Endothelial cell of umbilical vein (primary cell): ENCODE measurements at regions not wholly inside any gene's neighbourhood (a gene's known extent, or its start where the extent isn't known, plus 50 kb on each side); places are given as distances from the start of the nearest gene placed in this dataset.

ENCODE experiments used
- BruUV-seq: library from RNA; stranded (reverse); fragments of 400-500 nt; replicated peaks from 2 replicates; lab custom pipeline; 2021; lab: Mats Ljungman, UMichigan
- CTCF ChIA-PET: fragments of 300-600, 350-600 bp; sonication (Branson Sonifier 250); formaldehyde crosslinking; loops from one replicate; lab custom pipeline; 2021; ENCODE audit warnings: antibody characterized with exemption, inconsistent platforms; lab: Charles Lee
- POLR2A ChIA-PET: fragments of 300-600, 350-600 bp; sonication (Branson Sonifier 250); formaldehyde crosslinking; loops from one replicate; lab custom pipeline; 2021; ENCODE audit warnings: antibody characterized with exemption, inconsistent platforms; lab: Charles Lee
- DNase-seq: peaks from one replicate; pipeline ENCODE4 v3.0.0-alpha.2; 2011; ENCODE audit warnings: low read depth, low spot score
- FAIRE-seq: peaks from 2 replicates; lab custom pipeline; 2011; peaks lifted over from hg19 to GRCh38; lab: Jason Lieb, UNC
- H2AFZ ChIP-seq: 2 replicates; pipeline ENCODE4 v1.6.0; 2012; ENCODE audit warnings: low read depth, low read length, control low read depth, inconsistent platforms
- H3K27ac ChIP-seq: 2 replicates; pipeline ENCODE4 v1.5.1; 2011; ENCODE audit warnings: low read depth, mild to moderate bottlenecking, control low read depth, low read length, moderate library complexity; ENCODE audit not compliant: insufficient read depth
- H3K27me3 ChIP-seq, 2 experiments: 2 replicates each; pipeline versions ENCODE4 v1.6.0 to v1.6.1; 2011; ENCODE audit warnings: low read length in 2 of 2, mixed read lengths in 1 of 2; ENCODE audit not compliant: control insufficient read depth in 2 of 2, insufficient read depth in 2 of 2
- H3K36me3 ChIP-seq, 2 experiments: 2 replicates in 1 of 2; 3 replicates in 1 of 2; pipeline ENCODE4 v1.5.1; 2011; ENCODE audit warnings: low read length in 2 of 2, mild to moderate bottlenecking in 1 of 2, moderate library complexity in 1 of 2; ENCODE audit not compliant: control insufficient read depth in 2 of 2, insufficient read depth in 2 of 2; ENCODE audit errors: extremely low read depth in 1 of 2
- H3K4me1 ChIP-seq: 3 replicates; pipeline ENCODE4 v1.5.1; 2011; ENCODE audit warnings: mild to moderate bottlenecking, low read length; ENCODE audit not compliant: control insufficient read depth, insufficient read depth; ENCODE audit errors: extremely low read depth
- H3K4me2 ChIP-seq: 2 replicates; pipeline ENCODE4 v1.6.1; 2011; ENCODE audit warnings: low read length, control low read depth, mixed read lengths; ENCODE audit not compliant: insufficient read depth
- H3K4me3 ChIP-seq, 3 experiments: fragments of 200-600 bp in 1 of 3; sonication (generic), shearing (Covaris generic) in 1 of 3; replicated peaks in 1 of 3; 2 replicates each; pipeline ENCODE4 v1.5.1; 2011 to 2016; ENCODE audit warnings: control low read depth in 3 of 3, low read length in 3 of 3, mild to moderate bottlenecking in 2 of 3, inconsistent platforms in 1 of 3, low read depth in 1 of 3, moderate library complexity in 1 of 3; ENCODE audit not compliant: insufficient read depth in 1 of 3
- H3K79me2 ChIP-seq: 2 replicates; pipeline ENCODE4 v1.6.0; 2012; ENCODE audit warnings: low read length, inconsistent platforms; ENCODE audit not compliant: control insufficient read depth, insufficient read depth
- H3K9ac ChIP-seq: replicated peaks from 2 replicates; pipeline ENCODE3; 2011; ENCODE audit warnings: low read length, control low read depth; ENCODE audit not compliant: insufficient read depth; ENCODE audit errors: extremely low read depth
- H3K9me1 ChIP-seq: replicated peaks from 3 replicates; pipeline ENCODE4 v1.6.0; 2011; ENCODE audit warnings: mild to moderate bottlenecking, low read length; ENCODE audit not compliant: control insufficient read depth, insufficient read depth; ENCODE audit errors: extremely low read depth
- H3K9me3 ChIP-seq: replicated peaks from 2 replicates; pipeline ENCODE4 v1.5.1; 2012; ENCODE audit warnings: low read length, inconsistent platforms; ENCODE audit not compliant: control insufficient read depth, insufficient read depth
- H4K20me1 ChIP-seq: replicated peaks from 2 replicates; pipeline ENCODE3; 2011; ENCODE audit warnings: mild to moderate bottlenecking, low read length; ENCODE audit not compliant: control insufficient read depth, insufficient read depth; ENCODE audit errors: extremely low read depth
- EZH2 ChIP-seq: IDR thresholded peaks from 2 replicates; pipeline ENCODE4 v1.6.1; 2012; ENCODE audit warnings: borderline replicate concordance, low read depth, mild to moderate bottlenecking, moderate library complexity, low read length, inconsistent platforms; ENCODE audit not compliant: severe bottlenecking
- FOS ChIP-seq: IDR thresholded peaks from 2 replicates; pipeline ENCODE4 v1.6.1; 2011; ENCODE audit warnings: mild to moderate bottlenecking, low read length, moderate library complexity, borderline replicate concordance; ENCODE audit not compliant: insufficient read depth
- GATA2 ChIP-seq: IDR thresholded peaks from 2 replicates; pipeline ENCODE4 v1.7.0; 2011; ENCODE audit warnings: low read depth, mild to moderate bottlenecking, moderate library complexity, mixed read lengths, low read length; ENCODE audit not compliant: insufficient read length, insufficient read depth
- JUN ChIP-seq: IDR thresholded peaks from 2 replicates; pipeline ENCODE4 v1.6.1; 2011; ENCODE audit warnings: borderline replicate concordance, low read depth; ENCODE audit not compliant: insufficient read length, insufficient read depth
- MYC ChIP-seq: IDR thresholded peaks from one replicate; pipeline ENCODE4 v1.6.1; 2011; ENCODE audit warnings: mild to moderate bottlenecking, low read depth, low read length
- POLR2A ChIP-seq: IDR thresholded peaks from 2 replicates; pipeline ENCODE4 v1.6.1; 2012; ENCODE audit warnings: low read depth, mild to moderate bottlenecking, control low read depth, low read length
- POLR2AphosphoS5 ChIP-seq: IDR thresholded peaks from 2 replicates; pipeline ENCODE4 v1.6.1; 2012; ENCODE audit warnings: low read depth, mild to moderate bottlenecking, control low read depth, low read length, moderate library complexity; ENCODE audit not compliant: insufficient read depth
- dilution Hi-C: fragments of 300-500 bp; cut with MboI; formaldehyde crosslinking; loops from one replicate; pipeline ENCODE4 v1.15.0; 2019; ENCODE audit warnings: low sequenced_read_pairs; ENCODE audit not compliant: extremely low pct_ligation_motif_present
- intact Hi-C: fragments of 100-400 bp; cut with micrococcal nuclease; formaldehyde crosslinking; loops from one replicate; pipeline ENCODE4 v1.10.0; 2022
- TF ChIP-seq, protein P1 (sequence below): IDR thresholded peaks from 2 replicates; pipeline ENCODE4 v1.6.1; 2011; ENCODE audit not compliant: insufficient read depth, insufficient read length
- TF ChIP-seq, protein P2 (sequence below), 2 donors: IDR thresholded peaks; 1 replicate in 1 of 2; 2 replicates in 1 of 2; pipeline ENCODE4 v1.5.1; 2011; ENCODE audit warnings: low read length in 2 of 2, mild to moderate bottlenecking in 2 of 2, moderate library complexity in 2 of 2, control low read depth in 1 of 2, inconsistent platforms in 1 of 2, low read depth in 1 of 2; ENCODE audit not compliant: insufficient read depth in 1 of 2; ENCODE audit errors: extremely low read depth in 1 of 2

GRCh38 chr7:41110186-41110585 is 592.7 kb downstream of the INHBA start:
- Histone ChIP-seq H3K27ac (no peak overlapping the region), H2AFZ (no peak overlapping the region), H3K9ac (no peak overlapping the region), H3K9me3 (no peaks in the 10 kb centered on the region), H4K20me1 (no peaks in the 10 kb centered on the region), H3K79me2 (no peaks in the 10 kb centered on the region), H3K4me1 (peaks cover 6% of the 10 kb centered on the region), H3K9me1 (no peaks in the 10 kb centered on the region), H3K4me2 (no peak overlapping the region), H3K27me3 (no peaks in the 10 kb centered on the region), H3K4me3 (no peak overlapping the region), H3K36me3 (no peaks in the 10 kb centered on the region)
- BruUV-seq: no TSS peak
- dilution Hi-C loops (no loop called here), intact Hi-C loops (no loop called here)
- TF ChIP-seq JUN (no peak), FOS (no peak), EZH2 (no peak), POLR2AphosphoS5 (no peak), POLR2A (no peak), MYC (no peak), GATA2 (no peak)
- TF ChIP-seq, protein P1, sequence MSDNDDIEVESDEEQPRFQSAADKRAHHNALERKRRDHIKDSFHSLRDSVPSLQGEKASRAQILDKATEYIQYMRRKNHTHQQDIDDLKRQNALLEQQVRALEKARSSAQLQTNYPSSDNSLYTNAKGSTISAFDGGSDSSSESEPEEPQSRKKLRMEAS: no peak
- TF ChIP-seq, protein P2, sequence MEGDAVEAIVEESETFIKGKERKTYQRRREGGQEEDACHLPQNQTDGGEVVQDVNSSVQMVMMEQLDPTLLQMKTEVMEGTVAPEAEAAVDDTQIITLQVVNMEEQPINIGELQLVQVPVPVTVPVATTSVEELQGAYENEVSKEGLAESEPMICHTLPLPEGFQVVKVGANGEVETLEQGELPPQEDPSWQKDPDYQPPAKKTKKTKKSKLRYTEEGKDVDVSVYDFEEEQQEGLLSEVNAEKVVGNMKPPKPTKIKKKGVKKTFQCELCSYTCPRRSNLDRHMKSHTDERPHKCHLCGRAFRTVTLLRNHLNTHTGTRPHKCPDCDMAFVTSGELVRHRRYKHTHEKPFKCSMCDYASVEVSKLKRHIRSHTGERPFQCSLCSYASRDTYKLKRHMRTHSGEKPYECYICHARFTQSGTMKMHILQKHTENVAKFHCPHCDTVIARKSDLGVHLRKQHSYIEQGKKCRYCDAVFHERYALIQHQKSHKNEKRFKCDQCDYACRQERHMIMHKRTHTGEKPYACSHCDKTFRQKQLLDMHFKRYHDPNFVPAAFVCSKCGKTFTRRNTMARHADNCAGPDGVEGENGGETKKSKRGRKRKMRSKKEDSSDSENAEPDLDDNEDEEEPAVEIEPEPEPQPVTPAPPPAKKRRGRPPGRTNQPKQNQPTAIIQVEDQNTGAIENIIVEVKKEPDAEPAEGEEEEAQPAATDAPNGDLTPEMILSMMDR (IDR thresholded peaks at IDR 0.05; ENCODE audit: extremely low read depth in 1 of 2, insufficient read depth in 1 of 2, low read depth in 1 of 2, low read length in 2 of 2): no peak
- CTCF ChIA-PET: no interaction called here
- POLR2A ChIA-PET: no interaction called here
- FAIRE-seq (no peak), DNase-seq (no peak)
